H9 (cell line): ENCODE measurements at regions not wholly inside any gene's neighbourhood (a gene's known extent, or its start where the extent isn't known, plus 50 kb on each side); places are given as distances from the start of the nearest gene placed in this dataset.

Source experiments
- DNase-seq: peaks from one replicate; pipeline ENCODE4 v3.0.0-alpha.2; 2017
- H2AFZ ChIP-seq: one replicate; pipeline ENCODE4 v1.6.1; 2013; ENCODE audit warnings: mild to moderate bottlenecking, low read length, control low read depth, moderate library complexity
- H2AK5ac ChIP-seq: 2 replicates; pipeline ENCODE4 v1.6.1; 2013; ENCODE audit warnings: low read length, control low read depth, mixed read lengths; ENCODE audit not compliant: insufficient read length
- H2BK120ac ChIP-seq: one replicate; pipeline ENCODE4 v1.6.1; 2013; ENCODE audit warnings: low read depth, mild to moderate bottlenecking, low read length, control low read depth, inconsistent platforms; ENCODE audit not compliant: poor library complexity, severe bottlenecking
- H2BK12ac ChIP-seq: 2 replicates; pipeline ENCODE4 v1.6.1; 2013; ENCODE audit warnings: low read length, control low read depth, mixed read lengths, low read depth; ENCODE audit not compliant: insufficient read length
- H2BK15ac ChIP-seq: 2 replicates; pipeline ENCODE4 v1.6.1; 2013; ENCODE audit warnings: low read depth, low read length, control low read depth
- H2BK20ac ChIP-seq: one replicate; pipeline ENCODE4 v1.6.1; 2013; ENCODE audit warnings: low read depth, mild to moderate bottlenecking, low read length, control low read depth, inconsistent platforms; ENCODE audit not compliant: poor library complexity, severe bottlenecking
- H2BK5ac ChIP-seq: 2 replicates; pipeline ENCODE4 v1.6.1; 2013; ENCODE audit warnings: low read length, control low read depth, mixed read lengths; ENCODE audit not compliant: insufficient read length
- H3K14ac ChIP-seq: 2 replicates; pipeline ENCODE4 v1.6.1; 2013; ENCODE audit warnings: low read length, control low read depth; ENCODE audit not compliant: insufficient read depth
- H3K18ac ChIP-seq: 2 replicates; pipeline ENCODE4 v1.6.1; 2013; ENCODE audit warnings: low read depth, mild to moderate bottlenecking, mixed read lengths, low read length, control low read depth; ENCODE audit not compliant: insufficient read length
- H3K23ac ChIP-seq: 2 replicates; pipeline ENCODE4 v1.6.1; 2013; ENCODE audit warnings: low read length, control low read depth, mixed read lengths, low read depth; ENCODE audit not compliant: insufficient read length
- H3K23me2 ChIP-seq: 2 replicates; pipeline ENCODE4 v1.6.1; 2013; ENCODE audit warnings: low read depth, mild to moderate bottlenecking, mixed read lengths, low read length, control low read depth; ENCODE audit not compliant: insufficient read length, poor library complexity, severe bottlenecking
- H3K27ac ChIP-seq: 2 replicates; pipeline ENCODE4 v1.5.1; 2013; ENCODE audit warnings: low read length, control low read depth, mixed read lengths, low read depth; ENCODE audit not compliant: insufficient read length
- H3K27me3 ChIP-seq: 2 replicates; pipeline ENCODE4 v1.6.1; 2013; ENCODE audit warnings: low read length, control low read depth, inconsistent platforms; ENCODE audit not compliant: insufficient read depth
- H3K4ac ChIP-seq: 2 replicates; pipeline ENCODE4 v1.6.1; 2013; ENCODE audit warnings: low read depth, mild to moderate bottlenecking, control low read depth, inconsistent platforms, low read length, moderate library complexity
- H3K4me1 ChIP-seq: 2 replicates; pipeline ENCODE4 v1.6.1; 2013; ENCODE audit warnings: low read length, control low read depth, inconsistent platforms; ENCODE audit not compliant: insufficient read depth
- H3K4me2 ChIP-seq: 2 replicates; pipeline ENCODE4 v1.6.1; 2013; ENCODE audit warnings: low read length, control low read depth, mixed read lengths; ENCODE audit not compliant: insufficient read length, insufficient read depth
- H3K56ac ChIP-seq: 2 replicates; pipeline ENCODE4 v1.6.1; 2013; ENCODE audit warnings: low read depth, mild to moderate bottlenecking, mixed read lengths, low read length, control low read depth; ENCODE audit not compliant: insufficient read length
- H3K79me1 ChIP-seq: 2 replicates; pipeline ENCODE4 v1.6.1; 2013; ENCODE audit warnings: low read depth, mild to moderate bottlenecking, moderate library complexity, low read length, control low read depth, inconsistent platforms; ENCODE audit not compliant: insufficient read depth, poor library complexity, severe bottlenecking
- H3K79me2 ChIP-seq: 2 replicates; pipeline ENCODE4 v1.6.1; 2013; ENCODE audit warnings: low read length, control low read depth, inconsistent platforms; ENCODE audit not compliant: insufficient read depth
- H3K9ac ChIP-seq: 2 replicates; pipeline ENCODE4 v1.6.1; 2013; ENCODE audit warnings: low read length, control low read depth, mixed read lengths; ENCODE audit not compliant: insufficient read length; ENCODE audit errors: extremely low read depth
- H3K9me3 ChIP-seq: one replicate; pipeline ENCODE4 v1.6.1; 2013; ENCODE audit warnings: low read depth, low read length, inconsistent platforms; ENCODE audit not compliant: control insufficient read depth
- H3T11ph ChIP-seq: one replicate; pipeline ENCODE4 v1.6.1; 2013; ENCODE audit warnings: mild to moderate bottlenecking, low read length, control low read depth, inconsistent platforms
- H4K20me1 ChIP-seq: one replicate; pipeline ENCODE4 v1.6.1; 2013; ENCODE audit not compliant: control insufficient read depth, insufficient read length, insufficient read depth
- H4K5ac ChIP-seq: 2 replicates; pipeline ENCODE4 v1.6.1; 2013; ENCODE audit warnings: low read depth, mild to moderate bottlenecking, mixed read lengths, low read length, control low read depth; ENCODE audit not compliant: insufficient read length
- H4K8ac ChIP-seq: replicated peaks from 2 replicates; pipeline ENCODE4 v1.6.1; 2013; ENCODE audit warnings: low read length, control low read depth, mixed read lengths, low read depth; ENCODE audit not compliant: insufficient read length
- H4K91ac ChIP-seq: 2 replicates; pipeline ENCODE4 v1.6.1; 2013; ENCODE audit warnings: low read depth, mild to moderate bottlenecking, moderate library complexity, mixed read lengths, low read length, control low read depth; ENCODE audit not compliant: insufficient read length
- H3K27ac Mint-ChIP-seq, 3 experiments: 2 replicates in 2 of 3; 3 replicates in 1 of 3; pipeline ENCODE4 v1.8.0; 2020 to 2021; ENCODE audit warnings: mixed read lengths in 3 of 3, mild to moderate bottlenecking in 1 of 3, moderate library complexity in 1 of 3
- H3K27me3 Mint-ChIP-seq: 2 replicates; pipeline ENCODE4 v1.8.0; 2021; ENCODE audit warnings: low read depth, mild to moderate bottlenecking, moderate library complexity, mixed read lengths
- H3K36me3 Mint-ChIP-seq, 3 experiments: 2 replicates in 2 of 3; 3 replicates in 1 of 3; pipeline ENCODE4 v1.8.0; 2020 to 2021; ENCODE audit warnings: low read depth in 3 of 3, mixed read lengths in 3 of 3; ENCODE audit not compliant: insufficient read depth in 1 of 3
- H3K4me1 Mint-ChIP-seq, 2 experiments: 2 replicates each; pipeline ENCODE4 v1.8.0; 2020; ENCODE audit warnings: mixed read lengths in 2 of 2
- H3K4me3 Mint-ChIP-seq, 2 experiments: 2 replicates in 1 of 2; 3 replicates in 1 of 2; pipeline ENCODE4 v1.8.0; 2020 to 2021; ENCODE audit warnings: mild to moderate bottlenecking in 2 of 2, mixed read lengths in 2 of 2, moderate library complexity in 1 of 2
- H3K9me3 Mint-ChIP-seq, 2 experiments: 2 replicates in 1 of 2; 3 replicates in 1 of 2; pipeline ENCODE4 v1.8.0; 2020; ENCODE audit warnings: mild to moderate bottlenecking in 2 of 2, mixed read lengths in 2 of 2, moderate library complexity in 1 of 2
- CTCF ChIP-seq: fragments of 200-600 bp; sonication (generic); conservative IDR thresholded peaks from 3 replicates; pipeline ENCODE4 v1.8.0; 2021; ENCODE audit warnings: antibody characterized with exemption, mild to moderate bottlenecking
- WGBS: extraction: QIAGEN DNeasy Blood & Tissue Kit; methylation state at CpG from one replicate; pipeline ENCODE4 v1.1.7; 2013; ENCODE audit warnings: missing lambda C conversion rate, low lambda C conversion rate, mixed read lengths; ENCODE audit not compliant: insufficient read length; ENCODE audit errors: extremely low coverage; 5-methylcytosine and 5-hydroxymethylcytosine counted together

GRCh38 chr1:98021126-98021525, 100.3 kb upstream of the DPYD start:
- Histone ChIP-seq H3K14ac (no peak overlapping the region), H3K4me1 (no peaks in the 10 kb centered on the region), H4K91ac (no peak overlapping the region), H3K23ac (no peak overlapping the region), H2AFZ (no peak overlapping the region), H2BK15ac (no peak overlapping the region), H2BK5ac (no peak overlapping the region), H3K4ac (no peak overlapping the region), H2BK12ac (no peak overlapping the region), H3K27me3 (no peaks in the 10 kb centered on the region), H4K20me1 (no peaks in the 10 kb centered on the region), H3K23me2 (no peaks in the 10 kb centered on the region), H3K79me1 (no peaks in the 10 kb centered on the region), H4K8ac (no peak overlapping the region), H3K9me3 (no peaks in the 10 kb centered on the region), H3K79me2 (no peaks in the 10 kb centered on the region), H3K18ac (no peak overlapping the region), H2BK20ac (no peak overlapping the region), H3K9ac (no peak overlapping the region), H3T11ph (no peak overlapping the region), H3K27ac (no peak overlapping the region), H4K5ac (no peak overlapping the region), H2BK120ac (no peak overlapping the region), H2AK5ac (no peak overlapping the region), H3K4me2 (no peak overlapping the region), H3K56ac (no peak overlapping the region)
- no CpG with 5 or more reads among the region's 3 CpGs for WGBS
- H3K27me3 Mint-ChIP-seq: peaks cover 2% of the 10 kb centered on the region; the same call in 1 of the 2 replicates
- TF ChIP-seq CTCF: no peak
- no peak for DNase-seq
- H3K4me1 Mint-ChIP-seq: no peaks in the 10 kb centered on the region
- H3K27ac Mint-ChIP-seq: no peak overlapping the region
- H3K4me3 Mint-ChIP-seq: no peak overlapping the region
- H3K9me3 Mint-ChIP-seq: no peaks in the 10 kb centered on the region
- no peaks in the 10 kb centered on the region for H3K36me3 Mint-ChIP-seq
